Neural progenitor cell (in vitro differentiated cells): ENCODE measurements at regions not wholly inside any gene's neighbourhood (a gene's known extent, or its start where the extent isn't known, plus 50 kb on each side); places are given as distances from the start of the nearest gene placed in this dataset.

ENCODE experiments used
- DNase-seq: peaks from one replicate; pipeline ENCODE4 v3.0.0-alpha.2; 2016; ENCODE audit warnings: low spot score
- H2AFZ ChIP-seq: fragments of 200-600 bp; sonication (generic); replicated peaks from 2 replicates; pipeline ENCODE4 v1.6.1; 2016; ENCODE audit warnings: antibody characterized with exemption
- H3F3A ChIP-seq: fragments of 200-600 bp; sonication (generic); 2 replicates; pipeline ENCODE4 v1.6.1; 2016; ENCODE audit warnings: antibody characterized with exemption, low read depth
- H3K27ac ChIP-seq: fragments of 200-600 bp; sonication (generic); 2 replicates; pipeline ENCODE4 v1.5.1; 2016; ENCODE audit warnings: mild to moderate bottlenecking
- H3K27me3 ChIP-seq: fragments of 200-600 bp; sonication (generic); 2 replicates; pipeline ENCODE4 v1.6.1; 2016; ENCODE audit warnings: mild to moderate bottlenecking, moderate library complexity
- H3K36me3 ChIP-seq: fragments of 200-600 bp; sonication (generic); 2 replicates; pipeline ENCODE4 v1.5.1; 2016
- H3K4me1 ChIP-seq: fragments of 200-600 bp; sonication (generic); 2 replicates; pipeline ENCODE4 v1.6.1; 2016; ENCODE audit warnings: mixed run types
- H3K4me2 ChIP-seq: fragments of 200-600 bp; sonication (generic); 2 replicates; pipeline ENCODE4 v1.6.1; 2016
- H3K4me3 ChIP-seq: fragments of 200-600 bp; sonication (generic); 2 replicates; pipeline ENCODE4 v1.5.1; 2016
- H3K79me2 ChIP-seq: fragments of 200-600 bp; sonication (generic); 2 replicates; pipeline ENCODE4 v1.6.1; 2016; ENCODE audit warnings: low read depth
- H3K9ac ChIP-seq: fragments of 200-600 bp; sonication (generic); 2 replicates; pipeline ENCODE4 v1.6.1; 2016
- H3K9me3 ChIP-seq: fragments of 200-600 bp; sonication (generic); 2 replicates; pipeline ENCODE4 v1.5.1; 2016; ENCODE audit warnings: low read depth
- H4K20me1 ChIP-seq: fragments of 200-600 bp; sonication (generic); 2 replicates; pipeline ENCODE4 v1.6.1; 2016; ENCODE audit warnings: low read depth
- H3K27ac Mint-ChIP-seq: 3 replicates; pipeline ENCODE4 v1.8.0; 2021; ENCODE audit warnings: mixed read lengths
- H3K27me3 Mint-ChIP-seq: 2 replicates; pipeline ENCODE4 v1.8.0; 2022; ENCODE audit warnings: low read depth, mild to moderate bottlenecking, inconsistent platforms, moderate library complexity, mixed read lengths; ENCODE audit not compliant: insufficient read depth
- H3K36me3 Mint-ChIP-seq: 3 replicates; pipeline ENCODE4 v1.8.0; 2021; ENCODE audit warnings: mixed read lengths
- H3K4me1 Mint-ChIP-seq: 3 replicates; pipeline ENCODE4 v1.8.0; 2021; ENCODE audit warnings: mixed read lengths
- H3K4me3 Mint-ChIP-seq: 3 replicates; pipeline ENCODE4 v1.8.0; 2021; ENCODE audit warnings: mild to moderate bottlenecking, moderate library complexity, mixed read lengths
- H3K9me3 Mint-ChIP-seq: 3 replicates; pipeline ENCODE4 v1.8.0; 2020; ENCODE audit warnings: mixed read lengths
- CTCF ChIP-seq: fragments of 200-600 bp; sonication (generic); IDR thresholded peaks from 2 replicates; pipeline ENCODE4 v1.5.1; 2017; ENCODE audit warnings: antibody characterized with exemption, mild to moderate bottlenecking
- EZH2 ChIP-seq: fragments of 200-600 bp; sonication (generic); IDR thresholded peaks from 2 replicates; pipeline ENCODE4 v1.6.1; 2017; ENCODE audit warnings: antibody characterized with exemption, mild to moderate bottlenecking, moderate library complexity
- EZH2phosphoT487 ChIP-seq: fragments of 200-600 bp; sonication (generic); IDR thresholded peaks from 2 replicates; pipeline ENCODE4 v1.6.1; 2017; ENCODE audit warnings: antibody characterized with exemption

GRCh38 chr1:221487781-221488524 lies 253.9 kb downstream of the DUSP10 start:
- no peaks in the 10 kb centered on the region for H3K9me3 ChIP-seq
- H3K4me3 ChIP-seq: no peak overlapping the region
- no peaks in the 10 kb centered on the region for H3K36me3 Mint-ChIP-seq
- H3K4me3 Mint-ChIP-seq: no peak overlapping the region
- no peaks in the 10 kb centered on the region for H3K79me2 ChIP-seq
- H3K4me1 Mint-ChIP-seq: peaks cover 3% of the 10 kb centered on the region
- H3K27me3 ChIP-seq: no peaks in the 10 kb centered on the region
- no peak overlapping the region for H3K27ac ChIP-seq
- H3F3A ChIP-seq: no peaks in the 10 kb centered on the region
- DNase-seq: no peak
- H3K4me2 ChIP-seq: no peak overlapping the region
- H3K27me3 Mint-ChIP-seq: peaks cover 11% of the 10 kb centered on the region
- no peak overlapping the region for H3K9ac ChIP-seq
- H3K27ac Mint-ChIP-seq: no peak overlapping the region
- TF ChIP-seq EZH2 (no peak), EZH2phosphoT487 (no peak), CTCF (no peak)
- H2AFZ ChIP-seq: no peak overlapping the region
- H3K9me3 Mint-ChIP-seq: peaks cover 2% of the 10 kb centered on the region
- H4K20me1 ChIP-seq: no peaks in the 10 kb centered on the region
- H3K36me3 ChIP-seq: no peaks in the 10 kb centered on the region
- no peaks in the 10 kb centered on the region for H3K4me1 ChIP-seq

GRCh38 chr1:221488550-221488949 lies 253.3 kb downstream of the DUSP10 start:
- H3K4me2 ChIP-seq: no peak overlapping the region
- H3K9ac ChIP-seq: no peak overlapping the region
- H3K27ac Mint-ChIP-seq: no peak overlapping the region
- DNase-seq: no peak
- H3K27ac ChIP-seq: no peak overlapping the region
- no peak overlapping the region for H2AFZ ChIP-seq
- H3K9me3 ChIP-seq: no peaks in the 10 kb centered on the region
- no peak overlapping the region for H3K4me3 Mint-ChIP-seq
- H3K4me1 ChIP-seq: no peaks in the 10 kb centered on the region
- peaks cover 11% of the 10 kb centered on the region for H3K27me3 Mint-ChIP-seq
- TF ChIP-seq CTCF (no peak), EZH2phosphoT487 (no peak), EZH2 (no peak)
- peaks cover 3% of the 10 kb centered on the region for H3K4me1 Mint-ChIP-seq
- H3K36me3 Mint-ChIP-seq: no peaks in the 10 kb centered on the region
- no peaks in the 10 kb centered on the region for H3K79me2 ChIP-seq
- H4K20me1 ChIP-seq: no peaks in the 10 kb centered on the region
- no peak overlapping the region for H3K4me3 ChIP-seq
- no peaks in the 10 kb centered on the region for H3K27me3 ChIP-seq
- peaks cover 2% of the 10 kb centered on the region for H3K9me3 Mint-ChIP-seq
- H3K36me3 ChIP-seq: no peaks in the 10 kb centered on the region
- H3F3A ChIP-seq: no peaks in the 10 kb centered on the region

GRCh38 chr1:221494670-221495069 lies 247.2 kb downstream of the DUSP10 start:
- H3K9me3 ChIP-seq: no peaks in the 10 kb centered on the region
- no peak overlapping the region for H3K4me3 ChIP-seq
- no peaks in the 10 kb centered on the region for H3K4me1 ChIP-seq
- Mint-ChIP-seq H3K27me3 (peaks cover 5% of the 10 kb centered on the region), H3K4me3 (no peak overlapping the region), H3K36me3 (no peaks in the 10 kb centered on the region), H3K27ac (no peak overlapping the region), H3K9me3 (peaks cover 2% of the 10 kb centered on the region), H3K4me1 (peaks cover 3% of the 10 kb centered on the region)
- H3K79me2 ChIP-seq: no peaks in the 10 kb centered on the region
- H3K4me2 ChIP-seq: no peak overlapping the region
- TF ChIP-seq CTCF (no peak), EZH2 (no peak), EZH2phosphoT487 (no peak)
- H3K9ac ChIP-seq: no peak overlapping the region
- no peaks in the 10 kb centered on the region for H3K36me3 ChIP-seq
- H3K27me3 ChIP-seq: no peaks in the 10 kb centered on the region
- H2AFZ ChIP-seq: peak overlapping the region; percentile 34
- no peaks in the 10 kb centered on the region for H3F3A ChIP-seq
- no peaks in the 10 kb centered on the region for H4K20me1 ChIP-seq
- H3K27ac ChIP-seq: no peak overlapping the region
- no peak for DNase-seq
